ENCODE measurements at regions not wholly inside any gene's neighbourhood (a gene's known extent, or its start where the extent isn't known, plus 50 kb on each side); places are given as distances from the start of the nearest gene placed in this dataset.
"Not testable (repeated sequence)": the region's sequence is repeated elsewhere in the genome, so short reads cannot be mapped to it uniquely, and the experiment has no call there.

DNA sequence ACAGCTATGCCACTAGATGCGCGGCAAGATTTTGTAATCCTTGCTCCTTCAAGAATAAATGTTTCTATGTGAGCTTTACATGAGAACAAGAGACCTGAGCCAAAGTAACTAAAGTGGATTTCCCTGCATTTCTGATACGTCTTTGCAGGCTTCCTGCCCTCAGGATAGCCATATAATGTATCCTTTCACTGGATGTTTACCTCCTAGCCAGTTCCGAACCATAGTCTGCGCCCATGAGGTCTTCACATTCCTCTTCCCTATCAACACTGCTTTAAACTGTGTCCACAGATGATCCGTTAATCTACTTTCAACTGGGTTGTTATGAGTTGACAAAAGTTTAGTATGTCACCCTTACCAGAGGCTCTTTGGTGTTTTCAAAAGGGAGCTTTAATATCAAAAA, 1889.1 kb upstream of the AGA start:
- no peak for DNase-seq (ENCODE audit: extremely low read depth in 1 of 11, low read depth in 9 of 11, low spot score in 4 of 11)

- no peak for DNase-seq (ENCODE audit: extremely low read depth in 1 of 11, low read depth in 9 of 11, low spot score in 4 of 11)
These were observed 1902.6 kb upstream of the AGA start for GRCh38 chr4:179344861-179345260.

- DNase-seq (ENCODE audit: extremely low read depth in 1 of 11, low read depth in 9 of 11, low spot score in 4 of 11) = no peak
These were observed 1910.0 kb upstream of the AGA start for GRCh38 chr4:179352221-179352620.

DNA sequence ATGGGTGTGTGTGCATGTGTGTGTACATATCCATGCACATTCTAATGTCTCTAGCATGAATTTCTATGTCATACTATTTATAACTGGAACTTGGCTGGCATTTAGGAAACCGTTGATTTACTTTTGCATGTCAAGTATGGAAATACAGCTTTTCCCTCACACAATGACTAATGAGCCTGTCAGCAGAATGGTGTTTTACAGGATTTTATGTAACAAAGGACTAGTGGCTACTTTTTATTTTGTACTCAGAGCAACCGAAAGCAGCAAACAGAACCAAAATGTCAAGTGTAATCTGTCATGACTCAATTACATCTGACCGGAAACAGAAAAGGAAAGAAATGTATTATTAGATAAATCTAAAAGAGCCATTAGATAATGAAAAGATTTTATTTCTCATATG, 1911.5 kb upstream of the AGA start:
- peak in 1 of 11 donors; percentile 1 for DNase-seq (ENCODE audit: extremely low read depth in 1 of 11, low read depth in 9 of 11, low spot score in 4 of 11)

GRCh38 chr4:179361978-179362486, 1919.8 kb upstream of the AGA start:
- no peak for DNase-seq (ENCODE audit: extremely low read depth in 1 of 11, low read depth in 9 of 11, low spot score in 4 of 11)

DNA sequence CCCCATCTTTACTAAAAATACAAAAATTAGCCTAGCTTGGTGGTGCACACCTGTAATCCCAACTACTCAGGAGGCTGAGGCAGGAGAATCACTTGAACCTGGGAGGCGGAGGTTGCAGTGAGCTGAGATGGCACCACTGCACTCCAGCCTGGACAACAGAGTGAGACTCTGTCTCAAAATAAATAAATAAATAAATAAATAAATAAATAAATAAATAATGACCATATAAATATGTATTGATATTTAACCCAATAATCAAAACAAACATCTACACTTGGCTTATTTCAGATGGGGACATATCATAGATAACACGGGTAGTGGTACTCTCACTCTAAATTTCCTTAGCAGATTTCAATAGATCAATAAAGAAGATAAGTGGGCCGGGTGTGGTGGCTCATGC, 1923.7 kb upstream of the AGA start:
- not testable (repeated sequence) for DNase-seq (ENCODE audit: extremely low read depth in 1 of 11, low read depth in 9 of 11, low spot score in 4 of 11)

- DNase-seq (ENCODE audit: extremely low read depth in 1 of 11, low read depth in 9 of 11, low spot score in 4 of 11) = no peak
These were observed 1930.0 kb upstream of the AGA start for GRCh38 chr4:179372242-179372641.

- DNase-seq (ENCODE audit: extremely low read depth in 1 of 11, low read depth in 9 of 11, low spot score in 4 of 11) = no peak
These were observed 1930.5 kb upstream of the AGA start for GRCh38 chr4:179372746-179373145.

DNA sequence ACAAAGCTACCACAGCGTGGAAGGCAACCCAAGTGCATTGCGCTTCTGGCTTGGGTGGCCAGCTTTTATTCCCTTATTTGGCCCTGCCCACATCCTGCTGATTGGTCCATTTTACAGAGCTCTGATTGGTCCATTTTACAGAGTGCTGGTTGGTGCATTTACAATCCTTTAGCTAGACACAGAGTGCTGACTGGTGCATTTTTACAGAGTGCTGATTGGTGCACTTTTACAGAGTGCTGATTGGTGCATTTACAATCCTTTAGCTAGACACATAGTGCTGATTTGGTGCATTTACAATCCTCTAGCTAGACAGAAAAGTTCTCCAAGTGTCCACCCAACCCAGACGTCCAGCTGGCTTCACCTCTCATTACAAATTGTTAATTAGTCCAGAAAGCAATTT, 1936.6 kb upstream of the AGA start:
- DNase-seq (ENCODE audit: extremely low read depth in 1 of 11, low read depth in 9 of 11, low spot score in 4 of 11) = not testable (repeated sequence)

DNA sequence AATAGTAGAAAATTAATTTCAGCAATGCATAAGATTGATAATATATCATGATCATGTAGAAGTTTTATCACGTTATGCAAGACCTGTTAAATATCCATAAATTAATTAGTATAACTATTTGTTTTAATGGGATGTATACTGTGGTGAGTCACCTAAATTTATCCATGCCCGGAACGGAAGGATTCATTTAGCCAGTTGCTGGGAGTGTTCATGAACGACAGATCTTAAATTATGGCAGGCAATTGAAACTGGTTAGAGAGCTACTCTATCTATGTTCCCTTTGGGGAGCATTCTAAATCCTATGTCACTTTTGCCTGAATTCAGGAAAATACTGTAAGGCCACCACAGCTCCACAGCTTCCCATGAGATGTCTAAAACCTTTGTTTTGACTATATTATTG, 1950.5 kb upstream of the AGA start:
- no peak for DNase-seq (ENCODE audit: extremely low read depth in 1 of 11, low read depth in 9 of 11, low spot score in 4 of 11)

DNA sequence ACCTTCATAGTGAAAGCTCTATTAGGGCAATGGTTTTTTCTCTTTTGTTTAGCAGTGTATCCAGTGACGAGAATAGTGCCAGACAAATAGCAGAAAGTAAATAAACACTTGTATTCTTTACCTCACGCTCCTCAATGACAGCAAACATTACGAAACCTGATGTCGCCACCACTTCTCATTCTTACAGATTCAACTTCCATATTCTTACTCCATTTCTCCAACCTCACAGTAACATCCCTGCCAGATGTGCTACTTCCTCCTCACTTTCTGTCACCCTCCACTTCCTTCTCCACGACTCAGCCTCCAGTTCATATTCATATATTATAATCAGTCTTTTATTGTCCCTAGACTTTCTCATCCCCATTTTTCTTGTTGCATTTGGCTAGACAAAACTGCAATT, 1956.2 kb upstream of the AGA start:
- no peak for DNase-seq (ENCODE audit: extremely low read depth in 1 of 11, low read depth in 9 of 11, low spot score in 4 of 11)

DNA sequence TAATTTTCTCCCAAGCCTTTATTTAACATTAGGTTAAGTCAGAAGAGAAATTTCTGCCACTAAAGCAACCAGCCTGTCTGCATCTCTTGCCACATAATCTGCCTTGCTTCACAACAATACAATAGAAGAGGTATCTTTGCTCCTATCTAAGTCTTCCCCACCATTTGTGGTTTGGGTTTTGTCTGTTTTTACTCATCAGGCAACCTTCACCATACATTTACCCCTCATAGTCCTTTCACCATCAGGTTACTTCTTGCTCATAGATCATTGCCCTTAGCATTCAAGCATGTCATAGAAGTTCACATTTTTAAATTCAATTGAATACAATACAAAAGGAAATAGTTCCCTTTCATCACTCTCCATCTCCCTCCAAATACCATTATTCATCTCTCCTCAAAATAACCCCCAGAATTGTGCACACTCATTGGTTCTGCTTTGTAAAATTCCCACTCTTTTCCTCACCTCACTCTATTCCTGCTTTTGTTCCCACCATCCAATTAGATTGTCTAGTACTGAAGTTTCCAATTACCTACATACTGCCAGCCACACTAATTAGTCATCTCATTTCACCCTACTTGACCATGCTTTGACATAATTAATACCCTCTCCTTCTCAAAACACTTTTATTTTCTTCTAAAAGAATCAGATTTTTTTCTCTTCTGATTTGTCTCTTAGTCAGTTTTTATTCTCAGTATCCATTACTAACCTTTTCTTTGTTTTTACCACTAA, 1957.0 kb upstream of the AGA start:
- DNase-seq (ENCODE audit: extremely low read depth in 1 of 11, low read depth in 9 of 11, low spot score in 4 of 11) = no peak

DNA sequence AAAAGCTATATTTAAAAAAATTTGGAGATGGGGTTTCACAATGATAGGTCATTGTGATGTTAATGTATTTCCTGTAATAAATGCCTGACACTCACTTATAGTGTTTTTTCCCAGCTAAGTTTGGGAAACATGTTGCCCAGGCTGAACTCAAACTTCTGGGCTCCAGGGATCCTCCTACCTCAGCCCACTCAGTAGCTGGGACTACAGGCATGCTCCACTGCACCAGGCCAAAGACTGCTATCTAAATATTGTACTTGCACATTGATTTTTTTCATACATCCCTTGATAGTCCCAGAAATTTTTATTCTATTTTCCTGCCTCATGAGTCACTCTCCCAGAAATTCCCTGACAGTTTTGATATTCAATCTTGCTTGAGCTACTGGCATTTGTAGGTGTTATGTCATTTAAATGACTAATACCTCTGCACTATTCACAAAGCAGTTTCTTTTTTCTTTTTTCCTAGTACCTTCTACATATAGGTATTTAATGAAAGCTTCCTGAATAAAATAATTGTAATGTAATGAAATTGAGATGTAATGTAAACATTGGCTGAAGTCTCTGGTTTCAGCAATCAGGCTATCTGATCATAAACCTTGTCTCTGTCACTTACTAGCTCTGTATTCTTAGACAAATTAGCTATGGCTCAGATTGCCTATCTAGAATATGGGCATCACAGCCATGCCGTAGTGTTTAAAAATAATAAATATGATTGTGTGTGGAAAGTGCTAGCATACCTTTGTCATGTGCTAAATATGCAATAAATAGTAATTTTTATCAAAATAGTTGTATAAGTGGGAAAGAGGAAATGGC, 1973.0 kb upstream of the AGA start:
- peak in 1 of 11 donors; percentile 9 for DNase-seq (ENCODE audit: extremely low read depth in 1 of 11, low read depth in 9 of 11, low spot score in 4 of 11)

DNA sequence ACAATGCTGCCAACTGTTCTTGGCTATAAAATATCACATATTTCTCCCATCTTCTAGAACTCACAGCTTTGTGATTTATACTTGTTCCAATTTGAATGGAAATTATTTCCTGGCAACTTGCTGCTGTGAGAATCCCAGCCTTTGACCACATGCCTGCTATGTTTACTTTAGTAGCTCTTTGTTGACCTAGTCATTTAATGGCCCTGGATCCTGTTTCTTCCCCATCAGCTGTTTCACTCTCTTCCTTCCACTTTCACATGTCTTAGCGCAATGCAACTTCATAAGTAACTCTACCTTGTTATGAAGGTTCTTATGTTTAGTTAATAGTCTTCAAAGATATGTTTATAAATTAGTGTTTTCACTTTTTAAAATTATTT, 1973.6 kb upstream of the AGA start:
- DNase-seq (ENCODE audit: extremely low read depth in 1 of 11, low read depth in 9 of 11, low spot score in 4 of 11) = peak in 6 of 11 donors; percentile 18 to 58 (median 28)

GRCh38 chr4:179417357-179417756, 1975.1 kb upstream of the AGA start:
- DNase-seq (ENCODE audit: extremely low read depth in 1 of 11, low read depth in 9 of 11, low spot score in 4 of 11) = no peak

- no peak for DNase-seq (ENCODE audit: extremely low read depth in 1 of 11, low read depth in 9 of 11, low spot score in 4 of 11)
These were observed 1995.7 kb upstream of the AGA start for GRCh38 chr4:179437962-179438361.

DNA sequence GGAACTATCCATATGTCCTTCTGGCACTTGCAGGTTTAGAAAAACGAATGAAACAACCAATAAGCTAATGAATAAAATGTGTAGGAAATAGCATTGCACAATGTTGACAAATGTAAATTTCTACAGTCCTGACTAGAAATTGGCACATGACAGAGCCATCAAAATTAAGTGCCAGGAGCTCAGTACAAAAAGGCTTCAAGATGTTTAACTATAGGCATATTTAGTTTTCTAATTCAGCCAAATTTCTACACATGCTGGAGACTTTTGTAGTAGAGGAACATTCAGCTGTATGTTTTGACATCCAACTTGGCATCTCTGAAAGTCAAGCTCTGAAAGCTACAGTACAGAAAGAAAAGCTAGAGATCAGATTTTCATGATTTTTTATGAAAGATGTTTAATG, 1999.4 kb upstream of the AGA start:
- DNase-seq (ENCODE audit: extremely low read depth in 1 of 11, low read depth in 9 of 11, low spot score in 4 of 11) = no peak

DNA sequence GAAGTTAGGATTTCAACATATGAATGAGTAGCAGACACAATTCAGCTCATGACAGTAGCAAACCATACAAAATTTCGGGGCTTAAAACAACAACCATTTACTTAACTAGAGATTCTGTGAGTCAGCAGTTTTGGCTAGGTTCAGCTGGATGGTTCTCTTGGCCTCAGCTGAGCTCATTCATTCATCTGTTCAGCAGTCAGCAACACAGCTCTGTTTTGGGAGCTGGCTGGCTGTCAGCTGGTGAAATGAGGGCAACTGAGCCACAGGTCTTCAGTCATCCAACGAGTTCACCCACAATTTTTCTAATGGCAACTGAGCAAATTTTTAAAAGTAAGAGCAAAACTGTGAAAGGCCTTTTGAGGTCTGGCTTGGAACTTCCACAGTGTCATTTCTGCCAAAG, 2005.1 kb upstream of the AGA start:
- no peak for DNase-seq (ENCODE audit: extremely low read depth in 1 of 11, low read depth in 9 of 11, low spot score in 4 of 11)

- no peak for DNase-seq (ENCODE audit: extremely low read depth in 1 of 11, low read depth in 9 of 11, low spot score in 4 of 11)
These were observed 2023.0 kb upstream of the AGA start for GRCh38 chr4:179465131-179465797.

DNA sequence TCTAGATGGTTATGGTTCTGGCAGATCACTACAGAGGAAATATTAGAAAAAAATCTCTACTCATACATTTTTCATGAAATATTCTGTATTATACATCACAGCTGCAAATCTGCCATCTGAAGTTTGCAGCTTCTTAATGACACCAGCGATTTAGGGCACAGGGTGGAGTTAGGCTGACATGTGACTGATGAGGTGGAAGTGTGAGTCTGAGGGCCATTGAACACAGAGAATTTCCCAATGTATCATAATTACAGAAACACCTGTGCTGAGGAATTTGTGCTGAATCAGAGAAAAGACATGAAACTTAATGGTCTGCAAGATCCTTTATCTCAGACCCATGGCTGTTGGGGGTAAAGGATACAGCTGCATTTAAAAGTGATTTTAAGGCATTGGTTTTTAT, 2025.6 kb upstream of the AGA start:
- DNase-seq (ENCODE audit: extremely low read depth in 1 of 11, low read depth in 9 of 11, low spot score in 4 of 11) = peak in 3 of 11 donors; percentile 3 to 16 (median 9)
